Peyer's patch (tissue), 4 donors: ENCODE measurements at regions not wholly inside any gene's neighbourhood (a gene's known extent, or its start where the extent isn't known, plus 50 kb on each side); places are given as distances from the start of the nearest gene placed in this dataset.

Experiments
- DNase-seq, 3 donors: peaks; one replicate each; pipeline ENCODE4 v3.0.0-alpha.2; 2017 to 2019
- H3K27ac ChIP-seq, 4 donors: fragments of 200-600 bp; sonication (generic); one replicate each; pipeline ENCODE4 v1.5.1; 2016 to 2019
- H3K27me3 ChIP-seq, 2 donors: fragments of 200-600 bp; sonication (generic); one replicate each; pipeline ENCODE4 v1.5.1; 2019
- H3K36me3 ChIP-seq, 3 donors: fragments of 200-600 bp; sonication (generic); one replicate each; pipeline ENCODE4 v1.5.1; 2016 to 2019
- H3K4me1 ChIP-seq, 4 donors: fragments of 200-600 bp; sonication (generic); one replicate each; pipeline ENCODE4 v1.5.1; 2016 to 2019
- H3K4me3 ChIP-seq, 4 donors: fragments of 200-600 bp; sonication (generic); 1 replicate in 3 of 4; 2 replicates in 1 of 4; pipeline ENCODE4 v1.5.1; 2016 to 2019; ENCODE audit warnings: mild to moderate bottlenecking in 1 of 4
- H3K9me3 ChIP-seq, 4 donors: fragments of 200-600 bp; sonication (generic); one replicate each; pipeline ENCODE4 v1.5.1; 2016 to 2019; ENCODE audit warnings: mild to moderate bottlenecking in 1 of 4
- CTCF ChIP-seq, 6 experiments: fragments of 450-650 bp in 4 of 6; fragments of 200-600 bp in 2 of 6; sonication (generic) in 1 of 6; IDR thresholded peaks; one replicate each; pipeline ENCODE4 v1.5.1; 2017 to 2019; ENCODE audit warnings: antibody characterized with exemption in 6 of 6, mild to moderate bottlenecking in 3 of 6, moderate library complexity in 1 of 6
- POLR2A ChIP-seq, 2 donors: fragments of 450-650 bp; IDR thresholded peaks; one replicate each; pipeline ENCODE4 v1.5.1; 2017; ENCODE audit warnings: antibody characterized with exemption in 2 of 2, mild to moderate bottlenecking in 2 of 2, moderate library complexity in 2 of 2

GRCh38 chr2:30072250-30072842 is 74.5 kb upstream of the YPEL5 start:
- Histone ChIP-seq H3K27me3 (no peaks in the 10 kb centered on the region), H3K36me3 (no peaks in the 10 kb centered on the region)

GRCh38 chr2:30073523-30073922 is 73.3 kb upstream of the YPEL5 start:
- H3K4me1 ChIP-seq: no peaks in the 10 kb centered on the region
- H3K27me3 ChIP-seq: no peaks in the 10 kb centered on the region
- H3K9me3 ChIP-seq: no peaks in the 10 kb centered on the region
- TF ChIP-seq CTCF (IDR thresholded peaks at IDR 0.05): no peak
- no peak for TF ChIP-seq POLR2A (IDR thresholded peaks at IDR 0.05)
- H3K36me3 ChIP-seq: no peaks in the 10 kb centered on the region
- H3K27ac ChIP-seq: no peak overlapping the region
- no peak for DNase-seq
- no peak overlapping the region for H3K4me3 ChIP-seq

More at GRCh38 chr2:30072250-30072842, 74.5 kb upstream of the YPEL5 start:
- no peak for TF ChIP-seq POLR2A (IDR thresholded peaks at IDR 0.05)
- TF ChIP-seq CTCF (IDR thresholded peaks at IDR 0.05): peak in 4 of 6 experiments; percentile 48 to 67 (median 62)
- Histone ChIP-seq H3K27ac (no peak overlapping the region), H3K4me3 (no peak overlapping the region), H3K4me1 (no peaks in the 10 kb centered on the region), H3K9me3 (no peaks in the 10 kb centered on the region)
- DNase-seq: peak in 2 of 3 donors; percentile 20 to 76

- H3K27me3 ChIP-seq: no peaks in the 10 kb centered on the region
- no peak for TF ChIP-seq CTCF (IDR thresholded peaks at IDR 0.05)
- TF ChIP-seq POLR2A (IDR thresholded peaks at IDR 0.05): no peak
- H3K4me3 ChIP-seq: no peak overlapping the region
- DNase-seq: no peak
- no peaks in the 10 kb centered on the region for H3K9me3 ChIP-seq
- no peak overlapping the region for H3K27ac ChIP-seq
- H3K4me1 ChIP-seq: no peaks in the 10 kb centered on the region
- H3K36me3 ChIP-seq: no peaks in the 10 kb centered on the region
Measured at GRCh38 chr2:30074023-30074422, 72.8 kb upstream of the YPEL5 start.

- DNase-seq: no peak
- H3K4me1 ChIP-seq: no peaks in the 10 kb centered on the region
- H3K36me3 ChIP-seq: no peaks in the 10 kb centered on the region
- no peak for TF ChIP-seq CTCF (IDR thresholded peaks at IDR 0.05)
- TF ChIP-seq POLR2A (IDR thresholded peaks at IDR 0.05): no peak
- H3K27ac ChIP-seq: no peak overlapping the region
- no peaks in the 10 kb centered on the region for H3K27me3 ChIP-seq
- H3K9me3 ChIP-seq: no peaks in the 10 kb centered on the region
- H3K4me3 ChIP-seq: no peak overlapping the region
Measured at GRCh38 chr2:30078521-30078920, 68.3 kb upstream of the YPEL5 start.

- TF ChIP-seq POLR2A (IDR thresholded peaks at IDR 0.05): no peak
- no peak for DNase-seq
- Histone ChIP-seq H3K4me3 (no peak overlapping the region), H3K4me1 (no peaks in the 10 kb centered on the region), H3K9me3 (no peaks in the 10 kb centered on the region), H3K27ac (no peak overlapping the region), H3K36me3 (no peaks in the 10 kb centered on the region), H3K27me3 (no peaks in the 10 kb centered on the region)
Measured at GRCh38 chr2:30084915-30085314, 61.9 kb upstream of the YPEL5 start.

- no peak for DNase-seq
- H3K4me1 ChIP-seq: no peaks in the 10 kb centered on the region
- no peaks in the 10 kb centered on the region for H3K36me3 ChIP-seq
- TF ChIP-seq POLR2A (IDR thresholded peaks at IDR 0.05): no peak
- TF ChIP-seq CTCF (IDR thresholded peaks at IDR 0.05): no peak
- no peak overlapping the region for H3K4me3 ChIP-seq
- H3K27ac ChIP-seq: no peak overlapping the region
- no peaks in the 10 kb centered on the region for H3K27me3 ChIP-seq
- H3K9me3 ChIP-seq: no peaks in the 10 kb centered on the region
Measured at GRCh38 chr2:30089171-30089570, 57.6 kb upstream of the YPEL5 start.
